MM.1S (cell line): ENCODE measurements at regions not wholly inside any gene's neighbourhood (a gene's known extent, or its start where the extent isn't known, plus 50 kb on each side); places are given as distances from the start of the nearest gene placed in this dataset.

Source experiments
- CTCF ChIP-seq: fragments of 300-600 bp; sonication (generic); IDR thresholded peaks from 2 replicates; pipeline ENCODE4 v1.5.1; 2016; ENCODE audit warnings: antibody characterized with exemption, low read length, mixed read lengths
- EZH2 ChIP-seq: fragments of 300-600 bp; sonication (generic); optimal IDR thresholded peaks from 2 replicates; pipeline ENCODE3; 2017; ENCODE audit warnings: low read depth, mild to moderate bottlenecking, antibody characterized with exemption, low read length, mixed read lengths
- EZH2phosphoT487 ChIP-seq: fragments of 300-600 bp; sonication (generic); IDR thresholded peaks from 2 replicates; pipeline ENCODE4 v1.6.1; 2018; ENCODE audit warnings: antibody characterized with exemption, low read length

DNA sequence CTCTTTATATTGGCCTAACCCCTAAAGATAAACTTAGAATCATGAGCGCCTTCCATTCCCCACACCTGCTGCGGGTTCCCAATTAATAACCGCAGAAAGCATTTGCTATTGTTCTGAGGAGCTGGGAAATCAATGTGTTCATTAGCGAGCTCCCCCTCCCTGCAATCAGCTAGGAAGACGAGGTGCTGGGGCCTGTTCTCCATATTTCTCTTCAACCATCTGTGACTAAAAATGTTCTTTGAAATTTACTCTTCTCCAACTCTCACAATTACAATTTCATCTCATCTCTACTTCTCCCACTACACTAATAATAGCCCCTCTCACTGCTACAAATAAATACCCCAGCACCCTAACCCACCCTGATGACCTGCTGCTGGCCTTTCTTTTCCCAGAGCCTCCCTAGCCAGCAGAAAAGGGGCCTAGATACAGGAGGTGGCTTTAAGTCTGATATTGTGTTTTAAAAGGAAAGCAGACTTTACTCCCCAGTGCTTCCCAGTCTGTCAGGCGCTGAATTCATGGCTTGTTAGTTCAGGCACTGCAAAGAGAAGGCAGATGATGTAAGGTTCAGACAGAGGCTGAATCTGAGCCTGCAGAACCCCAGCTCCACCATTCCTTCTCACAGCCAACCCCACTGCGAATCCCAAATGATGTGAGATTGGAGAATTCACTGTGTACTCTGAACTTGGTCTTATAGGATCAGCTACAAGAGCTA lies 477.5 kb upstream of the DAB1 start:
- no peak for TF ChIP-seq CTCF
- TF ChIP-seq EZH2phosphoT487 = no peak
- TF ChIP-seq EZH2 = no peak
